WI38 (cell line): ENCODE measurements at regions not wholly inside any gene's neighbourhood (a gene's known extent, or its start where the extent isn't known, plus 50 kb on each side); places are given as distances from the start of the nearest gene placed in this dataset.

Experiments used
- H3K4me3 ChIP-seq: 2 replicates; pipeline ENCODE4 v1.5.1; 2011; ENCODE audit warnings: low read depth, mild to moderate bottlenecking, control low read depth, low read length
- TF ChIP-seq, protein P1 (sequence below): IDR thresholded peaks from 2 replicates; pipeline ENCODE4 v1.5.1; 2012; ENCODE audit warnings: low read depth, mild to moderate bottlenecking, control low read depth, low read length

DNA sequence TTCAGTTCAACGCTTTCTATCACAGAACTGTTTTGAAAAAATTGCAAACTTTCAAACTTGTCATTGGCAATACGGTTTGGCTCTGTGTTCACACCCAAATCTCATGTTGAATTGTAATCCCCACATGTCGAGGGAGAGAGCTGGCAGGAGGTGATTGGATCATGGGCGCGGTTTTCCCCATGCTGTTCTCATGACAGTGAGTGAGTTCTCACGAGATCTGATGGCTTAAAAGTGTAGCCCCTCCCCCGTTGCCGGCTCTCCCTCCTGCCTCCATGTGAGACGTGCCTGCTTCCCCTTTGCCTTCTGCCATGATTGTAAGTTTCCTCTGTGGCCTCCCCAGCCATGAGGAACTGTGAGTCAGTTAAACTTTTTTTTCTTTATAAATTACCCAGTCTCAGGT, 1144.0 kb downstream of the BRD1 start:
- TF ChIP-seq, protein P1, sequence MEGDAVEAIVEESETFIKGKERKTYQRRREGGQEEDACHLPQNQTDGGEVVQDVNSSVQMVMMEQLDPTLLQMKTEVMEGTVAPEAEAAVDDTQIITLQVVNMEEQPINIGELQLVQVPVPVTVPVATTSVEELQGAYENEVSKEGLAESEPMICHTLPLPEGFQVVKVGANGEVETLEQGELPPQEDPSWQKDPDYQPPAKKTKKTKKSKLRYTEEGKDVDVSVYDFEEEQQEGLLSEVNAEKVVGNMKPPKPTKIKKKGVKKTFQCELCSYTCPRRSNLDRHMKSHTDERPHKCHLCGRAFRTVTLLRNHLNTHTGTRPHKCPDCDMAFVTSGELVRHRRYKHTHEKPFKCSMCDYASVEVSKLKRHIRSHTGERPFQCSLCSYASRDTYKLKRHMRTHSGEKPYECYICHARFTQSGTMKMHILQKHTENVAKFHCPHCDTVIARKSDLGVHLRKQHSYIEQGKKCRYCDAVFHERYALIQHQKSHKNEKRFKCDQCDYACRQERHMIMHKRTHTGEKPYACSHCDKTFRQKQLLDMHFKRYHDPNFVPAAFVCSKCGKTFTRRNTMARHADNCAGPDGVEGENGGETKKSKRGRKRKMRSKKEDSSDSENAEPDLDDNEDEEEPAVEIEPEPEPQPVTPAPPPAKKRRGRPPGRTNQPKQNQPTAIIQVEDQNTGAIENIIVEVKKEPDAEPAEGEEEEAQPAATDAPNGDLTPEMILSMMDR, result no peak
- H3K4me3 ChIP-seq, result no peak overlapping the region

DNA sequence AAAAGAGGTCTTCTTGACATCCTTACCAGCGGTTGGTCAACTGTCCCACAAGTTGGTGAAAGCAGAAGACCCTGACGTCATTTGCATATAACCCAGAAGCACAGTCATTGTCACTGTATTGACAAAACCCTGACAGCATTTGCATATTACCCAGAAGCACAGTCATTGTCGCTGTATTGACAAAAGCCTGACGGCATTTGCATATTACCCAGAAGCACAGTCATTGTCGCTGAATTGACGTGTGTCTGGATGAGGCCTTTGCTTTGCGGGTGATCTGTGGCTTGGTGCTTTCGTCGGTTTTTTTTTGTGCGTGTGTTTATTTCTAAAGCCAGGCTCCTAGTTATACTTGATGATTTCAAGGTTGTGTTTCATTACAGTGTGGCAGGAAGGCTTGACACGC, 1145.2 kb downstream of the BRD1 start:
- TF ChIP-seq, protein P1, result no peak
- H3K4me3 ChIP-seq, result no peak overlapping the region

DNA sequence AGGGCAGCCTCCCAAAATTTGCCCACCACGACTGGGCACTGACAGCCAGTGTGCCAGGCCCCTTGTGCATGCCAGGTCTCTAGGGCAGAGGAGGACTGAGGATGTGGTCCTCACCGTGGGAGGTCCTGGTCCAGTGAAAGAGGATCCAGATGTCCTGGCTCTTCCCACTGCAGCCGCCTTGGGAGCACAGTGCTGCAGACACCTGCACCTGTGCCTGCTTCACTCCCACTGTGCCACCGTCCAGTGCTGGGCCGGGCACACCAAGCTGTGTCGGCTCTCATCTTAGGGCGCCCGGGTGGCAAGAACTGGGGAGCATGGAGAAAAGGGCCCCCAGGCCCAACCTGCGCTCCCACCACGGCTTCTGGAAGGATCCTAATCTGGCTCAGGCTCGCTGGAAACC, 1147.1 kb downstream of the BRD1 start:
- H3K4me3 ChIP-seq, result no peak overlapping the region
- TF ChIP-seq, protein P1, result no peak

DNA sequence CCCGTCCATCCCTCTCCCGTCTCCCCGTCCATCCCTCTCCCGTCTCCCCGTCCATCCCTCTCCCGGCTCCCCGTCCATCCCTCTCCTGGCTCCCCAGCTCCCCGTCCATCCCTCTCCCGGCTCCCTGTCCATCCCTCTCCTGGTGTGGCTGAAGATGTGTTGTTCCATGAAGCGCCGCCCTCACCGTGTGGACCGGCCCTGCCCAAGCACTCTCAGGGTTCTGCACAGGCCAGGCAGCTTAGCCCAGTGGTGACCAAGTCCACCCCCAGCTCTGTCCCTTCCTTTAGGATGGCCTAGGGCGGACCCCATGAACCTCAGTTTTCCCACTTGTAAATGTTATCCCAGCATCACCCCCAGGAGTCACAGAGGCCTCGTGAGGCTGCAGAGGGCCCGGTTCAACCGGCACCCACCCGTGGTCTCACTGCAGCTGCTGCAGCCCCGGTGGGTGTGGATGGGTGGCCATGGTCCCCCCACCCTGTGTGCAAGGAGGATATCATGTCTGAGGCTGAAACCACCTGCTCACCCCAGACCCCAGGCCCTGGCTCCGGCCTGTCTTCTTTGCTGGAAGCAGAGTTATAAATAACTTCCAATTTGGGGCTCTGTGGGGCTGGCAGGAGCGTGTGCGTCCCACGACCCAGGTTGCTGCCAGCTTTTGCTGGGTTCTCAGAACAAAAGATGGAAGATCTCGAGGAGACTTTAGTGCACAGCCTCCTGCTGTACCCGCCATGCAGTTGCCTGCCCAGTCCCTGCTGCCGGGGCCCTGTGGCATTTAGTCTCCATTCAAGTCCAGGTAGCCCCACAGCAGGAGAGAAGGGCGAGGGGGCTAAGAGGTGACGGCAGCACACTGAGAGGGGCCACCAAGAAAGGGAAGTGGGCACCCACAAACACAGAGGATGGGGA, 1147.8 kb downstream of the BRD1 start:
- no peak overlapping the region for H3K4me3 ChIP-seq
- TF ChIP-seq, protein P1, result no peak

DNA sequence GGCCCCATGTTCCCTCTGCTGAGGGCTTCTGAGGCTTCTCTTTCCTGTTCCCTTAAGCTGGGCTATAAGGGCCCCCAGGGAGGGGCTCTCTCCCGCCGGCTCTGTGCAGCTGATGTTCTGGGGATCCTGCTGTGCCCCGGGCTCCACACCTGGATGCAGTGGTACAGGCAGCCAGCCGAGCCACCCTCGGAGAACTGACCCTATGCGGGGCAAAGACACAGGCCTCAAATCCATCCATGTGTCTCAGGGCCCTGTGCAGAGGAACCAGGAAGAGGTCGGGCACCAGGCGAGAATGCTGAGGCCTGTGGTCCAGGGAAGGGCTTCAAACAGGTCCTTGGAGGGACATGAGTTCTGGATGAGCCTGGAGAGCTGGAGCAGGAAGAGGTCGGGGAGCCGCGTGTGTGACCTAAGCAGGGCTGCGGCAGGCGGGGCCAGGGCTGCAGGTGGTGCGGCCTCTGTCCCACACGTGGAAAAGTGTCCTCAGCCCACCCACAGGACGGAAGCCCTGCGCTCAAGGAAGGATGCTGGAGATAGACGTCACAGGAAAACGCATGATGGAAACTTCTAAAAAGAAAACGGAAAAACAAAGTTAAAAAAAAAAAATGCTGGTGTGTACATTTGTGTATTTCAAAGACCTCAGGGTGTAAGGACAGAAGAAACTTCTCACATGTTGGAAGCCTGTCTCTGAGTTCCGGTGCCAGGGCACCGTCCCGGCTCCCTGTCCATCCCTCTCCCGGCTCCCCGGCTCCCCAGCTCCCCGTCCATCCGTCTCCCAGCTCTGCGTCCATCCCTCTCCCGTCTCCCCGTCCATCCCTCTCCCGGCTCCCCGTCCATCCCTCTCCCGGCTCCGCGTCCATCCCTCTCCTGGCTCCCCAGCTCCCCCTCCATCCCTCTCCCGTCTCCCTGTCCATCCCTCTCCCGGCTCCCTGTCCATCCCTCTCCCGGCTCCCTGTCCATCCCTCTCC, 1149.2 kb downstream of the BRD1 start:
- TF ChIP-seq, protein P1, result no peak
- H3K4me3 ChIP-seq, result no peak overlapping the region

DNA sequence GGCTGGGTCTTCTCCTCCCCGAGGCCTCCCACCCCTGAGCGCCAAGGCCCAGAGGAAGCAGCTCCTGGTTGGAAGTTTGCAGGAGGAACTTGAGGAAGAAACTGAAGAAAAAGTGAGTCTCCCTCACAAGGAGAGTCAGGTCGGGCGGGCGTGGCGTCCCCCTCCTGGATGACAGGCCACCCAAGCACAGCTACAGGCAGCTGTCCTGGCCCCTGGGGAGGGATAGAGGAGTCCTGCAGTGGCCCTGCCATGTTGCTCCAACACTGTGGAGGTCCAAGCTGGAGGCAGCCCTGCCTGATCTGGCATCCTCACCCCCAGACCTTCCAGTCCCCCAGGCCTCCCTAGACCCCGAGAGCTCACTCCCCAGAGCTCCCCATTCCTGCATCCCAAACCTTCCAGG, 1150.1 kb downstream of the BRD1 start:
- no peak overlapping the region for H3K4me3 ChIP-seq

More for the DNA sequence above, 1150.1 kb downstream of the BRD1 start:
- TF ChIP-seq, protein P1, result no peak
